ENCODE measurements at regions not wholly inside any gene's neighbourhood (a gene's known extent, or its start where the extent isn't known, plus 50 kb on each side); places are given as distances from the start of the nearest gene placed in this dataset.
"Not testable (repeated sequence)": the region's sequence is repeated elsewhere in the genome, so short reads cannot be mapped to it uniquely, and the experiment has no call there.

- TF ChIP-seq LEF1 (IDR thresholded peaks at IDR 0.05; ENCODE audit: borderline replicate concordance); ELF4 (IDR thresholded peaks at IDR 0.05); FOXM1 (IDR thresholded peaks at IDR 0.05; ENCODE audit: borderline replicate concordance); SP1 (IDR thresholded peaks at IDR 0.05); SUZ12 (IDR thresholded peaks at IDR 0.05); PKNOX1 (IDR thresholded peaks at IDR 0.05); CTBP1 (IDR thresholded peaks at IDR 0.05; ENCODE audit: borderline replicate concordance); NFRKB (IDR thresholded peaks at IDR 0.05); FOXA1 (IDR thresholded peaks at IDR 0.05); TARDBP (IDR thresholded peaks at IDR 0.05); BHLHE40 (IDR thresholded peaks at IDR 0.05; ENCODE audit: borderline replicate concordance); ZNF384 (IDR thresholded peaks at IDR 0.05); HDGF (IDR thresholded peaks at IDR 0.05; ENCODE audit: borderline replicate concordance); ARNT (IDR thresholded peaks at IDR 0.05): not testable (repeated sequence)
These were observed 123.8 kb upstream of the SEMA3C start for GRCh38 chr7:81042646-81043045.

Measured in HEK293T (cell line).